DOHH2 (cell line): ENCODE measurements at regions not wholly inside any gene's neighbourhood (a gene's known extent, or its start where the extent isn't known, plus 50 kb on each side); places are given as distances from the start of the nearest gene placed in this dataset.

Experiments
- H3F3A ChIP-seq: fragments of 200-600 bp; sonication (generic), shearing (Covaris generic); 2 replicates; pipeline ENCODE4 v1.6.0; 2016; ENCODE audit warnings: antibody characterized with exemption, mild to moderate bottlenecking; ENCODE audit not compliant: control insufficient read depth, insufficient read depth
- H3K27ac ChIP-seq: fragments of 200-600 bp; sonication (generic); 2 replicates; pipeline ENCODE4 v1.5.1; 2014; ENCODE audit warnings: low read depth, mild to moderate bottlenecking, low read length, moderate library complexity
- H3K27me3 ChIP-seq: fragments of 200-600 bp; sonication (generic); 2 replicates; pipeline ENCODE4 v1.6.1; 2014; ENCODE audit warnings: mild to moderate bottlenecking, low read length, mixed read lengths; ENCODE audit not compliant: control insufficient read depth
- H3K36me3 ChIP-seq: fragments of 200-600 bp; sonication (generic); 2 replicates; pipeline ENCODE4 v1.6.1; 2014; ENCODE audit warnings: mild to moderate bottlenecking, low read length, moderate library complexity, mixed read lengths; ENCODE audit not compliant: control insufficient read depth
- H3K4me1 ChIP-seq: fragments of 200-600 bp; sonication (generic); 2 replicates; pipeline ENCODE4 v1.6.1; 2014; ENCODE audit warnings: mild to moderate bottlenecking, low read length, mixed read lengths; ENCODE audit not compliant: control insufficient read depth
- H3K4me2 ChIP-seq: fragments of 200-600 bp; sonication (generic); 2 replicates; pipeline ENCODE4 v1.6.0; 2014; ENCODE audit warnings: mild to moderate bottlenecking, low read length, moderate library complexity
- H3K4me3 ChIP-seq: fragments of 200-600 bp; sonication (generic); 2 replicates; pipeline ENCODE4 v1.5.1; 2014; ENCODE audit warnings: mild to moderate bottlenecking, low read length, mixed read lengths
- H3K79me2 ChIP-seq: fragments of 200-600 bp; sonication (generic); 2 replicates; pipeline ENCODE4 v1.6.1; 2014; ENCODE audit warnings: mild to moderate bottlenecking, low read length, mixed read lengths; ENCODE audit not compliant: control insufficient read depth
- H3K9me2 ChIP-seq: fragments of 200-600 bp; sonication (generic); replicated peaks from 2 replicates; pipeline ENCODE4 v1.6.1; 2014; ENCODE audit warnings: mild to moderate bottlenecking, low read length, mixed read lengths; ENCODE audit not compliant: control insufficient read depth
- H3K9me3 ChIP-seq: fragments of 200-600 bp; sonication (generic); 2 replicates; pipeline ENCODE4 v1.6.1; 2014; ENCODE audit warnings: antibody characterized with exemption, low read length, mixed read lengths; ENCODE audit not compliant: control insufficient read depth, insufficient read depth
- H4K20me1 ChIP-seq: fragments of 200-600 bp; sonication (generic); 2 replicates; pipeline ENCODE4 v1.6.0; 2014; ENCODE audit warnings: low read depth, mild to moderate bottlenecking, antibody characterized with exemption, low read length, moderate library complexity; ENCODE audit not compliant: control insufficient read depth, insufficient read depth
- EZH2phosphoT487 ChIP-seq: fragments of 200-600 bp; sonication (generic); IDR thresholded peaks from 2 replicates; pipeline ENCODE4 v1.6.1; 2017; ENCODE audit warnings: borderline replicate concordance, mild to moderate bottlenecking, antibody characterized with exemption, low read length, moderate library complexity, mixed read lengths
- TF ChIP-seq, protein P1 (sequence below): fragments of 200-600 bp; sonication (generic); IDR thresholded peaks from one replicate; pipeline ENCODE4 v1.5.1; 2014; ENCODE audit warnings: antibody characterized with exemption, mild to moderate bottlenecking, low read depth, low read length; ENCODE audit not compliant: poor library complexity, severe bottlenecking

- Histone ChIP-seq H3K36me3 (no peaks in the 10 kb centered on the region), H3K4me1 (no peaks in the 10 kb centered on the region), H3K9me2 (no peaks in the 10 kb centered on the region), H3K27ac (no peak overlapping the region), H3K4me3 (no peak overlapping the region), H3K9me3 (no peaks in the 10 kb centered on the region), H4K20me1 (no peaks in the 10 kb centered on the region), H3K79me2 (no peaks in the 10 kb centered on the region), H3K27me3 (no peaks in the 10 kb centered on the region), H3K4me2 (no peak overlapping the region), H3F3A (no peaks in the 10 kb centered on the region)
- no peak for TF ChIP-seq EZH2phosphoT487
- TF ChIP-seq, protein P1, sequence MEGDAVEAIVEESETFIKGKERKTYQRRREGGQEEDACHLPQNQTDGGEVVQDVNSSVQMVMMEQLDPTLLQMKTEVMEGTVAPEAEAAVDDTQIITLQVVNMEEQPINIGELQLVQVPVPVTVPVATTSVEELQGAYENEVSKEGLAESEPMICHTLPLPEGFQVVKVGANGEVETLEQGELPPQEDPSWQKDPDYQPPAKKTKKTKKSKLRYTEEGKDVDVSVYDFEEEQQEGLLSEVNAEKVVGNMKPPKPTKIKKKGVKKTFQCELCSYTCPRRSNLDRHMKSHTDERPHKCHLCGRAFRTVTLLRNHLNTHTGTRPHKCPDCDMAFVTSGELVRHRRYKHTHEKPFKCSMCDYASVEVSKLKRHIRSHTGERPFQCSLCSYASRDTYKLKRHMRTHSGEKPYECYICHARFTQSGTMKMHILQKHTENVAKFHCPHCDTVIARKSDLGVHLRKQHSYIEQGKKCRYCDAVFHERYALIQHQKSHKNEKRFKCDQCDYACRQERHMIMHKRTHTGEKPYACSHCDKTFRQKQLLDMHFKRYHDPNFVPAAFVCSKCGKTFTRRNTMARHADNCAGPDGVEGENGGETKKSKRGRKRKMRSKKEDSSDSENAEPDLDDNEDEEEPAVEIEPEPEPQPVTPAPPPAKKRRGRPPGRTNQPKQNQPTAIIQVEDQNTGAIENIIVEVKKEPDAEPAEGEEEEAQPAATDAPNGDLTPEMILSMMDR, result no peak
Observed at GRCh38 chr2:139080244-139080643, 300.1 kb upstream of the NXPH2 start.

- no peaks in the 10 kb centered on the region for H3K27me3 ChIP-seq
- no peaks in the 10 kb centered on the region for H3K4me1 ChIP-seq
- no peak overlapping the region for H3K4me3 ChIP-seq
- H4K20me1 ChIP-seq, result no peaks in the 10 kb centered on the region
- no peaks in the 10 kb centered on the region for H3K9me2 ChIP-seq
- no peak overlapping the region for H3K27ac ChIP-seq
- no peaks in the 10 kb centered on the region for H3F3A ChIP-seq
- H3K79me2 ChIP-seq, result no peaks in the 10 kb centered on the region
- no peaks in the 10 kb centered on the region for H3K9me3 ChIP-seq
- TF ChIP-seq, protein P1, result no peak
- TF ChIP-seq EZH2phosphoT487, result no peak
- no peaks in the 10 kb centered on the region for H3K36me3 ChIP-seq
- no peak overlapping the region for H3K4me2 ChIP-seq
Observed at GRCh38 chr2:139079311-139079710, 299.1 kb upstream of the NXPH2 start.

DNA sequence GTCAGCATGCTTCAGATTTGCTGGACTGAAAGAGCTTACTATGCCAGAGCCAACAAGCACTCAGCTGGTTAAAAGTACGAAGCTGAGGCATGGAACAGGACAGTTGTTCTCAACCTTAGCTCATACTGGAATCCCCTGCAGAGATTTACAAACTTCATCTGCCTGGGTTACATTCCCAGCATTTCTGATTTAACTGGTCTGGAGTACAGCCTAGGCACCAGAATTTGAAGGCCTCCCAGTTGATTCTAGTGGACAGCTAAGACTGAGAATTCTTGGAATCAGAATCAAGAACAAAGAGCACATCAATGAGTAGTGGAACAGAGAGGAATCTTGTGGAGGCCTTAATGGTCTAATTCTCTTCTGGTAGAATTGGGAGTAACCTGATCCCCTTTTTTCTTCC lies 298.2 kb upstream of the NXPH2 start:
- TF ChIP-seq, protein P1, result no peak
- TF ChIP-seq EZH2phosphoT487, result no peak
- no peaks in the 10 kb centered on the region for H4K20me1 ChIP-seq
- no peak overlapping the region for H3K4me3 ChIP-seq
- no peak overlapping the region for H3K27ac ChIP-seq
- H3K9me3 ChIP-seq, result no peaks in the 10 kb centered on the region
- H3K27me3 ChIP-seq, result no peaks in the 10 kb centered on the region
- no peak overlapping the region for H3K4me2 ChIP-seq
- H3F3A ChIP-seq, result no peaks in the 10 kb centered on the region
- no peaks in the 10 kb centered on the region for H3K9me2 ChIP-seq
- H3K4me1 ChIP-seq, result no peaks in the 10 kb centered on the region
- no peaks in the 10 kb centered on the region for H3K36me3 ChIP-seq
- no peaks in the 10 kb centered on the region for H3K79me2 ChIP-seq
